GM18511 (cell line): ENCODE measurements at regions not wholly inside any gene's neighbourhood (a gene's known extent, or its start where the extent isn't known, plus 50 kb on each side); places are given as distances from the start of the nearest gene placed in this dataset.

Source experiments
- ATAC-seq: cut with Tn5 transposase; IDR thresholded peaks from one replicate; pipeline ENCODE4 v1.9.1; 2021; ENCODE audit warnings: mild to moderate bottlenecking, moderate library complexity; ENCODE audit not compliant: unreplicated experiment

DNA sequence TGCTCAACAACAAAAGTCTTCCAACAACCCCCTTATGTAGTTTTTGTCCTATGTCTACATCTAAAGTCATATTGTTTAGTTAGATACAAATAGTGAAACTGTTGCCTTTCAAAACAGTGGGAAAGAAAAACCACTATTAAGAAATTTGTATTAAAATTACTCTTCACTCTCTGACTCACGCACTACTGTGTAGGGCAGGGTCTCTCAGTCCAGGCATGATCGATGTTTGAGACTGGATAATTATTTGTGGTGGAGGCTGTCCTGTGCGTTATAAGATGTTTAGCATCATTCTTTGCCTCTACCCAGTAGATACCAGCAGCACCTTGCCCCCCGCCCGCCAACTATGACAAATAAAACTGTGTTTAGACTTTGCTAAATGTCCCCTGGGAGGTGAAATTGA lies 369.4 kb upstream of the ZEB2 start:
- no peak for ATAC-seq

DNA sequence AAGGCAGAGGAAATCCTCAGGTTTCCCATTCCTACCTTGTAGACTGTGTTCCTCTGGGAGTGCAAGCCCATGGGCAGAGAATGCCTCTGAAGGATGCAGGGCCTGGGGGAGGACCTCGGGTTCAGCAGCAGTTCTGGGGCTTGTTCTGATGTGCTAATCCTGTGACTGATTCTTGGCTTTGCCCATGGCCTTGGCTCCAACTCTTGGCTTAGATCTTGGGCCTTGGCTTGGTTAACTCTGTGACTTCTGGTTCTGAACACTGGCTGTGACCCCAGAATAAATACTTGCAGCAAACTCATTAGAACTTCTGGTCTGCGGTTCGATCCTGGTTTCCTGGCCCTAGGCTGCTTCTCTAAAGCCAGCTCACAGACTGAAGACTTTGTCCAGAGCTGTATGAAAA lies 366.9 kb upstream of the ZEB2 start:
- ATAC-seq, result no peak

DNA sequence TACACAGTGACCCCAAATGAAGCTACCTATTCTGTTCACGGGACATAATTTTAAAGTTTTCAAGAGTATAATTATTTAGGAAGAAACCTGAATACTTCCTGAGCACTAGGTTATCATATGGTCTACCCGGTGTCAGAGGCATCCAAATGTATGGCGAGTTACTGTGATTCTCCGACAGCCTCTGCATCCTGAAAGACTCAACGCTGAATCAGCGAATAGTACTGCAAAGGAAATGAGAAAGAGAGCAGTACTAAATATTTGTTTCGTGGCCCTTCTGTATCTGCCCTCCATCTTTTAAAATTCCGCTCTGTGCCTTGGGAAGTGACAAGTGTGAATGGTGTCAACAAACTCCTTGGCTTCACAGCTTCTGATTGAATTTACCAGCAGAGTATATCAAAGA lies 358.0 kb upstream of the ZEB2 start:
- no peak for ATAC-seq

GRCh38 chr2:144876013-144876412 lies 356.1 kb upstream of the ZEB2 start:
- no peak for ATAC-seq

- no peak for ATAC-seq
Measured at GRCh38 chr2:144875290-144875969, 355.5 kb upstream of the ZEB2 start.

- ATAC-seq, result no peak
Measured at GRCh38 chr2:144865670-144866069, 345.8 kb upstream of the ZEB2 start.

- ATAC-seq, result no peak
Measured at GRCh38 chr2:144859716-144860115, 339.8 kb upstream of the ZEB2 start.

DNA sequence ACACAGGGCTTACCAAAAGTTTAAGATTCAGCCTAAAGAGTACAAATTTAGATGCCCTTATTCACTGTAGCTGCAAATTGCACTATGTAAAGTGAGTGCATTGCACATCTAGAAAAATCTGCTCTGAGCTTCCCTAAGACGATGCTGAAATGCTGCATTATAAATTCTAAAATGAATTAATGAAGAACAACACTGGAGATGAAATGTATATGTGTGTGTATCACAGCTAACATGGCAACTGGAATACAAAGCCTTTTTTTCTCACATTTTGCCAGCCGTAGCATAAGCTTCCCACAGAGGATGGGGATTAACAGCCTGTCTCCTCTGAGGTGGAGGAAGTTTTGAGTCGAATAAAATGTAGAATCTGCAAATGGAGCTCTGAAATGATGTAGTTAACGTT lies 338.3 kb upstream of the ZEB2 start:
- no peak for ATAC-seq

DNA sequence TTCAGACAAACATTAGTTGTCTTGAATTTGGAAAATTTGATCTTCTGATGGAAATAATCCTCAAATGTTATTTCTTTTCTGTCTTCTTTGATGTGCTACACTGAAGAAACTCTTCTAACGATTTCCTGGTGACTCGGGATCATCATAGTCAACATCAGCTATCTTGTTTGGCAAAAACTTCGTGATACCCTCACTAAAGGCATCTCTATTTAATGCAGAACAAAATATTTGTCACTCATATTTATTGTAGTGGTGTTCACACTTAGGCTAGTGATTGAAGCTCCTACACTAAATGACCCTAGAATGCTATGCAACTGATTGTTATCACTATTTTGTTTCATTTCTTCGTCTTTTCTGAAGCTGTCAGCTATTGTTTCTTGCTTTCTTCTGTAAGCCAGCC lies 334.7 kb upstream of the ZEB2 start:
- no peak for ATAC-seq

DNA sequence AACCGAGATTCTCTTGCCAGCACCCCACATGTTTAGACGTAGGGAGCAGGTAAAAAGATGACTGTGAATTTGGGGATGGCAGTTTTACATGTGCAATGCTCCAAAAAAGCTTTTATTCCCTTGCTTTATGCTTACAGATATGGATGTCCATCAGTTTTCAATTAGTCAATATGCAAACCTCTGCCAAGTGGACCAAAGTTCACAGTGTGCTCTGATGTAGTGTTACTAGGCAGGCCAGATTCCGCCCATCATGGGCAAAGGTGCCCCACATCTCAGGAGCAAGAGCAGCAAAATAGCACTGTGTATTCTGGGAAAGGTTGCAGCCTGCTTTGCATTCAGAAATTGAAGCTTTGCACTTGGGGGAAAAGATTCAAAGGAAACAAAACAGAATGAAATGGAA lies 329.7 kb upstream of the ZEB2 start:
- ATAC-seq, result no peak

DNA sequence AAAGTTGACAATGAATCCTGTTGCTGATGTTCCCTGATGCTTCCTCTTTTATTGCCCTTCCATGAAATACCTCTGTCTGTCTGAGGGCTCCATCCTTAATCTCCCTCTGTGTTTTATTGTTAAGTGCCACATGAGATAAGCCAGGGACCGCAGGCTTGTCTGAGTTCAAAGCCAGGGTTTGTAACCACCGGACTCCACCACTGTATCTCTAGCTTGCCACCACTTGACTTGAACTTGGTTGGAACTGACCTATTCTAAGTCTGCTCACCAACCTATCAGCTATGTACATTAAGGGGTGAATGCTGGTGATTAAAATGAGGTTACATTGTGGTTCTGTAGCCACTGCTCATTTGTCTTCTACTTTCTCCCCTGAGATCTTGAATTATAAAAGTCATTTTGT lies 328.5 kb upstream of the ZEB2 start:
- no peak for ATAC-seq

GRCh38 chr2:144847347-144848080 lies 327.6 kb upstream of the ZEB2 start:
- ATAC-seq, result no peak

DNA sequence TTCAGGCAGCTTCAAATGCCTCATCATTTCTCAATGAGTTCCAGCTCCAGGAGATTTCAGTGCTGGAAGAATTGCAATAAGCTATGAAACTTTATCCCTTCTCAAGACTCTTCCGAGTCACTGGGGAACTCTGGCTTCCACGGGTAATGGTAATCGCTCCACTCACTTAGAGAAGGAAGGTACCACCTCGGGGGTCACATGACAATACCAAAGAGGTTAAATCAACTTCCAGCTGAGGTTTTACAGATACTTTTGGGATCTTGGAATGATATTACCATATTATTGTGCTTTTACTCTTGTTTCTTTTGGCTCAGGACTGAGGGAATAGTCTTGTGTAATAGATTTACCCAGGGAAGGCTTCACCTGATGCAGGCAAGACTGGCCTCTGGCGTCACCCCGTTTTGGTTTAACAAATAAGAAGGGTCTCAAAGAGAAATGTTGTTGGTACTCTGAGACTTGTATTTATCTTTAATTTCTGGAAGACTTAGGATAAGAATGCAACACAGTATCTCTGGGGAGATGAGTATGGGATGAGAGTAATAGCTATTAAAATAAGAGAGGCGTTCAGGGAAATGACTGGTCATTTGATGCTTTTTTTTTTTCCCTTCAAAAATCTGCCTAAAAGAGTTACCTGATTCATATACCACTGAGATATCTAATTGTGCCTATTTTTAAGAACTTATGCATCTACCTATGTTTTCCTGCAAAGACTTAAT lies 316.9 kb upstream of the ZEB2 start:
- no peak for ATAC-seq

GRCh38 chr2:144835634-144836350 lies 315.9 kb upstream of the ZEB2 start:
- ATAC-seq, result no peak

DNA sequence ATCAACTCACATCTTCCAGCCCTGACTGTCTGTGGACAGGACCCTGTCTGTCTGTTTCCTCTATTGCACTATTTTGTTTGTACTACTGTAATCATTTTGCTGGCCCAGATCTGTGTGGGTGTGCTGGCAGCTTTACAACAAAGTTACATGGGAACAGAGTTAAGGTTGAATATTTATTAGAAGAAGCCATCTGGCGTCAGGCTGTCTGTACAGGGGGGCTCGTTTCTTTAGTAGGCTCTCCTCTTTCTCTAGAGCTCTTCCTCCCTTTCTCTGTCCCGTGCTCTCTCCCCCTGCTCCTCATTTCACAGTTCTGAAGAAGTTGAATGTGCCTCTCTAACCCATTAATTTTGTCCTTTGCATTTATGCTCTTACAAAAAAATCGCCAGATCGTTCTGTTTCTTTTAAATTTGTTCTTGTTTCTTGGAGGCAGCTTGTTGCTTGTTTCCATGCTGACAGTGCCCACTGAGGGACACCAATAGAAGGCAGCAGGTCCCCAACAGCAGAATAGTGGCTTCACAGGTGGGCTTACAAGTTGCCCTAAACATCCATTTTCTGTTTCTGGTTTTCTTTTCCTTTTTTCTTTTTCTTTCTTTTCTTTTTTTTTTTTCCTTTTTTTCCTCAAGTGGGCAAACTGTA lies 315.2 kb upstream of the ZEB2 start:
- ATAC-seq, result no peak

- ATAC-seq, result no peak
Measured at GRCh38 chr2:144834363-144834762, 314.4 kb upstream of the ZEB2 start.

DNA sequence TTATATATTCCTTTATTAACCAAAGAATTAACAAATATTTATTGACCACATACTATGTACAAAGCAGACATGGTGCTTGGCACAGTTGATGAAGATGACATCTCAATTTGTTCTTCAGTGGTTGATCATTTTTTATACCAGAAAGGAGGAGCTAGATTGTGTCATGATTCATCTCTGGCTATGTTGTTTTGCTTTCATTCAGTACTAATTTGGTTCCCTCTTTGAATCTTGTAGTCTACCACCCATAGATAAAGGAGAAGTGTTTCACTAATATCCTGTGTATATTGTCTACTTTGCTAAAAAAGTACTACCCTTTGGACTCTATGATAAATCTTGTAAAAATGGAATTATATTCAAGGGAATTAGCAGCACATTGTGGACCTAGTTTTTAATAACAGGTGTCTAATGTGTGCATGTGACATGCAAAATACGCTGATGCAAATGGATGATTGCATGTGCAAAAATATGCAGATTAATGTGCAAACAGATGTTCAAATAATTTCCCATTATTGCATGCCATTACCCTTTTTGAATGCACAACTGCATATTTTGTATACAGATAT lies 313.2 kb upstream of the ZEB2 start:
- ATAC-seq, result no peak

- no peak for ATAC-seq
Measured at GRCh38 chr2:144832048-144832447, 312.1 kb upstream of the ZEB2 start.

- ATAC-seq, result no peak
Measured at GRCh38 chr2:144830543-144830942, 310.6 kb upstream of the ZEB2 start.

DNA sequence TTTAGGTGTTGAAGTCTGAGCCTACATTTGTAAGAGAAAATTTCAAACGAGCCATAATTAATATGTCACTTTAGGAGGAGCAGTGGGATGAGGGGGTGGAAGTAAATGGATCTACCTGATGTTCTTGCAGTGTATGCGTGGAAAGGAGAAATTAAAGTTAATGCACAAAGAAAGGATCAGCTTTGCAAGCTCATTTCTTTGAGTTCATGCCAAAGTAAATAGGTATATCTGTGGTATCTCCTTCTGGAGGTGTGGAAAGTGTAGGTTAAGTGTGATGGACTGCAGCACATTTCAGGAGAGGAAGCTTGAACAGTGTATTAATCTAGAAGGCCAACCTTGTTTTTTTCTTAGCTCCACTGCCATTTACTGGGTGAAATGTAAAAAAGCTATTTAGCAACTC lies 307.5 kb upstream of the ZEB2 start:
- no peak for ATAC-seq

DNA sequence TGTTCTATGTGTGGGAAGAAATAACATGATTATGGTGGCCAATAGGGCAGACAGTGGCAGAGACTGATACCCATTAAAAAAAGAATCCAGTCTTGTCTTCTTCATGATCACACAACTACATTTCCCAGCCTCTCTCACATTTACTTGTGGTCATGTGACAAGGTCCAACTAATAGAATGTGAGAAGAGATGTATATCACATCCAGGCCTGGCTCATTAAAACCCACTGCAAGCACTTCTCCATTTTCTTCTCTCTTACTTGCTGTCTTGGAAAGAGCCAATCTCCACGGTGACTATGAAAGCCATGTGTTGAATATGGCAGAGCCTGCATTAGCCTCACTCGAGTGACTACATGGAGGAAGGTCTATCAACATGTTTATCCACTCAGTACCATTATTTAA lies 306.2 kb upstream of the ZEB2 start:
- ATAC-seq, result no peak
